ENCODE measurements at regions not wholly inside any gene's neighbourhood (a gene's known extent, or its start where the extent isn't known, plus 50 kb on each side); places are given as distances from the start of the nearest gene placed in this dataset.
A peak's percentile ranks its signal among the peaks of the same experiment; 100 is the strongest.
"Not testable (repeated sequence)": the region's sequence is repeated elsewhere in the genome, so short reads cannot be mapped to it uniquely, and the experiment has no call there.

GRCh38 chr2:94774851-94775250 lies 96.4 kb upstream of the TEKT4 start:
- no peak for DNase-seq

DNA sequence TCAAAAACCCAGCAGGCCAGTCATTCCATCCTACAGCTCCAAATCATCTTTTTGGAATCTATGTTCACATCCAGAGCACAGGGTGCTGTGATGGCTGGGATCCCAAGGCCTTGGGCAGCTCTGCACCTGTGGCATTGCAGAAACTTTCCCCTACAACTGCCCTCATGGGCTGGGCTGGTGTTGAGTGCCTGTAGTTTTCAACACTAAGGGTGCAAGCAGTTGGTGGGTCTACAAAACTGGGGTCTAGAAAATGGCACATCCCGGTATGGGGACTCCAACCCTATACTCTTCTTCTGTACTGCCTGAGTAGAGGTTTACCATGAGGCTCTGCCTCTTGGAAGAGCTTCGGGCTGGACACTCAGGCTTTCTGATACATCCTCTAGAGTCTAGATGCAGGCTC lies 95.2 kb upstream of the TEKT4 start:
- H3K27me3 ChIP-seq = no peaks in the 10 kb centered on the region
- no peaks in the 10 kb centered on the region for H3K4me1 ChIP-seq
- H3K9me3 ChIP-seq (replicated peaks) = no peaks in the 10 kb centered on the region

More at GRCh38 chr2:94774851-94775250, 96.4 kb upstream of the TEKT4 start:
- Histone ChIP-seq H3K27ac (no peak overlapping the region), H3K36me3 (no peaks in the 10 kb centered on the region), H3K4me1 (no peaks in the 10 kb centered on the region), H3K27me3 (no peaks in the 10 kb centered on the region), H3K9me3 (replicated peaks) (no peaks in the 10 kb centered on the region), H3K4me3 (no peak overlapping the region)

DNA sequence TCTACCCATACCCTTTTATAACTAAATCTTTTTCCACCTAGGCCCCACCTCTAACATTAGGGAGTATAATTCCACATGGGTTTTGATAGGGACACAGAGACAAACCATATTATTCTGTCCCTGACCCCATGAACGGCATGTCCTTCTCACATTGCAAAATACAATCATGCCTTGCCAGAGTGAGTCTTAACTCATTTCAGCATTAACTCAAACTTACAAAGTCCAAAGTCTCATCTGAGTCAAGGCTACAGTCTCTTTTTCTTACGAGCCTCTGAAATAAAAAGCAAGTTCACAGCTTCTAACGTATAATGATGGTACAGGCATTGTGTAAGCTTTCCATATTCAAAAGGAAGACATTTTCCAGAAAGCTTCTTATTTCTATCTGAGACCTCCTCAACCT lies 86.1 kb upstream of the TEKT4 start:
- not testable (repeated sequence) for H3K27me3 ChIP-seq; H3K4me1 ChIP-seq; H3K27ac ChIP-seq; H3K9me3 ChIP-seq (replicated peaks); DNase-seq; H3K4me3 ChIP-seq; H3K36me3 ChIP-seq

More for the DNA sequence above, 95.2 kb upstream of the TEKT4 start:
- Histone ChIP-seq H3K4me3 (no peak overlapping the region), H3K36me3 (no peaks in the 10 kb centered on the region), H3K27ac (no peak overlapping the region)
- no peak for DNase-seq

DNA sequence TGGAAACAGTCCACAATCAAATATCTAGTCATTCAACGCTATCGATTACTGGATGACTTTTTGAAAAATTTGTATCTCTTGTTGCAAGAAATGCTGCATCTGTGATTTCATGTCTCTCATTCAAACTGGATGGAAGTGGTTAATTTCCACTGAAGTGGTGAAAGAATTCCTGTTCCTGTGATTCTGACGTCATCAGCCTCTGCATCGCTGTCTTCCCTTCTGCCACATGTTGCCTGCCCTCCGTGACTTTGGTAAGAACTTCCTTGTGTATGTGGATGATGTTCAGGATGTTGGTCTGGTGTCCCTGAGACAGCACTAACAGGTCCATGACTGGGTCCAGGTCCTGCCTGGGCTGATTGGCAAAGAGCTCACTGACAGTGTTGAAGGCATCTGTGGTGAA lies 84.8 kb upstream of the TEKT4 start:
- not testable (repeated sequence) for H3K4me3 ChIP-seq; H3K9me3 ChIP-seq (replicated peaks); H3K27me3 ChIP-seq; H3K4me1 ChIP-seq; H3K27ac ChIP-seq; H3K36me3 ChIP-seq; DNase-seq

DNA sequence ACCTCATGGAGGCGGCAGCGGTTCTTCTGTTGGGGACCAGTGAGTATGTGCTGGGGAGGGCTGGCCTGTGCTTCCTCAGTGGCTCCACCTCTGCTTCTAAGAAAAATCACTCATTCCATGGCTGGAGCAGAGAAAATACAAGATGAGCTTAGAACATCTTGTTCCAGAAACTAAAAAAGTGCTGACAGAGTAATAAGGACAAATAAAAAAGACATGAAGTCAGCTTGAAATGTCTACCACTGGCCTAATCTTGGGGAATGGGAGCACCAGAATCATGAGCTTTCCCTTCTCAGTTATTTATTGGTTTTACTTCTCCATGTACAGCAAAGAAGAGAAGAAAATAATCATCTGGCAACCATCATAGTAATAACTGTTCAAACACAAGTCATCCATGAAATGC lies 81.1 kb upstream of the TEKT4 start:
- H3K4me3 ChIP-seq; H3K9me3 ChIP-seq (replicated peaks); DNase-seq; H3K4me1 ChIP-seq; H3K27me3 ChIP-seq; H3K36me3 ChIP-seq; H3K27ac ChIP-seq: not testable (repeated sequence)

- not testable (repeated sequence) for H3K27ac ChIP-seq; H3K9me3 ChIP-seq (replicated peaks); H3K36me3 ChIP-seq; H3K27me3 ChIP-seq; H3K4me1 ChIP-seq; H3K4me3 ChIP-seq
- peak in 1 of 2 experiments; percentile 11 for DNase-seq
Measured at GRCh38 chr2:94797235-94797634, 74.0 kb upstream of the TEKT4 start.

Measured in SJCRH30 (cell line).